ENCODE measurements at regions not wholly inside any gene's neighbourhood (a gene's known extent, or its start where the extent isn't known, plus 50 kb on each side); places are given as distances from the start of the nearest gene placed in this dataset.

GRCh38 chr16:62907562-62907961 lies 871.3 kb upstream of the CDH8 start:
- 94% methylated on average over 1 of the region's 1 CpG for WGBS (ENCODE audit: low lambda C conversion rate, missing lambda C conversion rate)
- no peak for TF ChIP-seq EZH2phosphoT487 (IDR thresholded peaks at IDR 0.05; ENCODE audit: low read depth, severe bottlenecking, unreplicated experiment)
- TF ChIP-seq CTCF (IDR thresholded peaks at IDR 0.05; ENCODE audit: poor library complexity): no peak
- no peak for TF ChIP-seq EZH2 (IDR thresholded peaks at IDR 0.05; ENCODE audit: borderline replicate concordance)
- H2AFZ ChIP-seq: no peak overlapping the region

DNA sequence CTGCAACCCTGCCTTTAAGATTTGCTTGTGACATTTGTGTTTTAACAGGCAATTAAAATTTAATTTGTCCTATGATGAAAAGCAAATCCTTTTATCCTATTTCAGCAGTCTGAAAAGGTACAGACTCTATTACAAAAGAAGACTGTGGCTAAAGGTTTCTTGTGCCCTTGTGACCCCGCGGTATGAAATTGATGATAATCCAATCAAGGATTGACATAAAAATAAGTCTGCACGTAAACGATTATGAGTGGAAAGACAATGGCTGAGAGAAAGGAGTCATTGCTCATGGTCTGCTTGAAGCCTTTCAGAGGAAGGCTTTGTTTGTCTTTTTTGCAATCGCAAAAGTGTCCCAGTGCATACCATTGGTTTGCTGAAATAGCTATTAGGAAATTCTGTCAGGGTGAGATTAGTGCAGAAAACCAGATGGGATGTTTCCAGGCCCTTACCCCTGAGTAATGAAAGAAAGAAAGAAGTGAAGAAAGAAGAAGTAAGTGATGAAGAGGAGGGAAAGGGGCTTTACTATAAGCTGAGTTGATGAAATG lies 867.8 kb upstream of the CDH8 start:
- no peak overlapping the region for H3K4me2 ChIP-seq
- WGBS (ENCODE audit: low lambda C conversion rate, missing lambda C conversion rate): 68% methylated on average over 5 of the region's 5 CpGs
- no peak for TF ChIP-seq EZH2 (IDR thresholded peaks at IDR 0.05; ENCODE audit: borderline replicate concordance)
- no peaks in the 10 kb centered on the region for H3K9me3 ChIP-seq (ENCODE audit: low read depth)
- H3K9me2 ChIP-seq (replicated peaks; ENCODE audit: insufficient read depth): no peaks in the 10 kb centered on the region
- no peaks in the 10 kb centered on the region for H3K27me3 ChIP-seq
- H2AFZ ChIP-seq: no peak overlapping the region
- H3K27ac ChIP-seq: no peak overlapping the region
- no peak overlapping the region for H3K4me3 ChIP-seq
- no peaks in the 10 kb centered on the region for H4K20me1 ChIP-seq (ENCODE audit: insufficient read depth, poor library complexity, severe bottlenecking)
- no peaks in the 10 kb centered on the region for H3K36me3 ChIP-seq (replicated peaks; ENCODE audit: insufficient read depth, low read depth)
- H3K4me1 ChIP-seq (ENCODE audit: insufficient read depth): no peaks in the 10 kb centered on the region
- DNase-seq (ENCODE audit: low spot score): no peak
- no peaks in the 10 kb centered on the region for H3K79me2 ChIP-seq

More at GRCh38 chr16:62907562-62907961, 871.3 kb upstream of the CDH8 start:
- H3K4me3 ChIP-seq: no peak overlapping the region
- no peaks in the 10 kb centered on the region for H3K79me2 ChIP-seq
- no peaks in the 10 kb centered on the region for H4K20me1 ChIP-seq (ENCODE audit: insufficient read depth, poor library complexity, severe bottlenecking)
- no peaks in the 10 kb centered on the region for H3K27me3 ChIP-seq
- H3K9me2 ChIP-seq (replicated peaks; ENCODE audit: insufficient read depth): no peaks in the 10 kb centered on the region
- H3K36me3 ChIP-seq (replicated peaks; ENCODE audit: insufficient read depth, low read depth): no peaks in the 10 kb centered on the region
- DNase-seq (ENCODE audit: low spot score): no peak
- no peak overlapping the region for H3K4me2 ChIP-seq
- H3K4me1 ChIP-seq (ENCODE audit: insufficient read depth): no peaks in the 10 kb centered on the region
- no peak overlapping the region for H3K27ac ChIP-seq
- no peaks in the 10 kb centered on the region for H3K9me3 ChIP-seq (ENCODE audit: low read depth)

DNA sequence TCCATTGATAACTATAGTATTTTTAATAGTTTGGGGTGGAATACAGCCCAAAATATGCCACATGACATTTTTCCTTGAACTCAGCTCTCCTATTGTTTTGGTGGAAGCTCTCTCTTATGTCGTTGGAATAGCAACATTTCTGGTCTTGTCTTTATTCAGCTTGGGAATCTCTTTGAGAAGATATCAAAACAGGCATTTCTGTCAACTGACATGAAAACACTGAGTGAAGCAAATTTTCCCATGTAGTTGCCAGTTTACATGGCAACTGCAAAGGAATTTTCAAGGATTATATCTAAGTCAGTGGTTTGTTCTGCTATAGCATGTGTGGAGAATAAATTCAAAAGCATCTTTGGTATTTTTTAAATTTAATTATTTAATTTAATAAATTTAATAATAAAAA lies 863.5 kb upstream of the CDH8 start:
- 63% methylated on average over 1 of the region's 1 CpG for WGBS (ENCODE audit: low lambda C conversion rate, missing lambda C conversion rate)

GRCh38 chr16:62889097-62889496 lies 852.9 kb upstream of the CDH8 start:
- Histone ChIP-seq H3K27ac (no peak overlapping the region), H2AFZ (no peak overlapping the region), H4K20me1 (ENCODE audit: insufficient read depth, poor library complexity, severe bottlenecking) (no peaks in the 10 kb centered on the region), H3K9me3 (ENCODE audit: low read depth) (no peaks in the 10 kb centered on the region), H3K36me3 (replicated peaks; ENCODE audit: insufficient read depth, low read depth) (no peaks in the 10 kb centered on the region), H3K4me1 (ENCODE audit: insufficient read depth) (no peaks in the 10 kb centered on the region), H3K27me3 (no peaks in the 10 kb centered on the region), H3K4me3 (no peak overlapping the region), H3K79me2 (no peaks in the 10 kb centered on the region), H3K4me2 (no peak overlapping the region), H3K9me2 (replicated peaks; ENCODE audit: insufficient read depth) (no peaks in the 10 kb centered on the region)
- TF ChIP-seq CTCF (IDR thresholded peaks at IDR 0.05; ENCODE audit: poor library complexity) (no peak), EZH2phosphoT487 (IDR thresholded peaks at IDR 0.05; ENCODE audit: low read depth, severe bottlenecking, unreplicated experiment) (no peak), EZH2 (IDR thresholded peaks at IDR 0.05; ENCODE audit: borderline replicate concordance) (no peak)
- DNase-seq (ENCODE audit: low spot score): no peak
- 96% methylated on average over 2 of the region's 2 CpGs for WGBS (ENCODE audit: low lambda C conversion rate, missing lambda C conversion rate)

More for the DNA sequence above, 863.5 kb upstream of the CDH8 start:
- TF ChIP-seq EZH2 (IDR thresholded peaks at IDR 0.05; ENCODE audit: borderline replicate concordance): no peak
- no peak for TF ChIP-seq EZH2phosphoT487 (IDR thresholded peaks at IDR 0.05; ENCODE audit: low read depth, severe bottlenecking, unreplicated experiment)
- no peak for TF ChIP-seq CTCF (IDR thresholded peaks at IDR 0.05; ENCODE audit: poor library complexity)
- Histone ChIP-seq H4K20me1 (ENCODE audit: insufficient read depth, poor library complexity, severe bottlenecking) (no peaks in the 10 kb centered on the region), H3K4me3 (no peak overlapping the region), H3K9me3 (ENCODE audit: low read depth) (no peaks in the 10 kb centered on the region), H3K4me1 (ENCODE audit: insufficient read depth) (no peaks in the 10 kb centered on the region), H3K79me2 (no peaks in the 10 kb centered on the region), H3K27ac (no peak overlapping the region), H3K36me3 (replicated peaks; ENCODE audit: insufficient read depth, low read depth) (no peaks in the 10 kb centered on the region), H3K4me2 (no peak overlapping the region), H3K9me2 (replicated peaks; ENCODE audit: insufficient read depth) (no peaks in the 10 kb centered on the region), H3K27me3 (no peaks in the 10 kb centered on the region), H2AFZ (no peak overlapping the region)
- no peak for DNase-seq (ENCODE audit: low spot score)
